Fibroblast of skin of left biceps (primary cell): ENCODE measurements at regions not wholly inside any gene's neighbourhood (a gene's known extent, or its start where the extent isn't known, plus 50 kb on each side); places are given as distances from the start of the nearest gene placed in this dataset.
"Not testable (repeated sequence)": the region's sequence is repeated elsewhere in the genome, so short reads cannot be mapped to it uniquely, and the experiment has no call there.

Experiments used
- DNase-seq, 2 experiments: peaks; one replicate each; pipeline ENCODE4 v3.0.0-alpha.2; 2013; ENCODE audit warnings: low read depth in 2 of 2

- DNase-seq = no peak
Measured at GRCh38 chr1:115453666-115454065, 115.6 kb upstream of the NGF start.

- no peak for DNase-seq
Measured at GRCh38 chr1:115452600-115453329, 114.7 kb upstream of the NGF start.

GRCh38 chr1:115450501-115451040 is 112.5 kb upstream of the NGF start:
- DNase-seq = no peak

GRCh38 chr1:115448282-115449044 is 110.4 kb upstream of the NGF start:
- DNase-seq = no peak

DNA sequence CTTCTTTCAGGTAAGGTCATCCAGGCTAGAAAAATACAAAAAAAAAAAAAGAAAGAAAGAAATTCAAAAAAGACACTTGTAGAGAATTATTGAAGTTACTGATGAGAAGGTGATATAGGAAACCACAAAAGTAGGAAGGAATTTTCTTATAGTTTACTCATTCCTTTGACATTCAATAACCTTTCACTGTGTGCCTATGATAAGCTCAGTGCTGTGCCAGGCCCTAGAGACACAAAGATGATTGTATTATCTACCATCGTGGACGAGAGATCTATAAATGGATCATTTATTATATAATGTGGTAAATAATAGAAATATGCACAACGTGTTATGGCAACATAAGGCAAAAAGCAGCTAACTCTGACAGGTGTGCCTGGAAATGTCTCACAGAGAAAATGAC is 109.6 kb upstream of the NGF start:
- no peak for DNase-seq

- no peak for DNase-seq
Measured at GRCh38 chr1:115445090-115445489, 107.0 kb upstream of the NGF start.

- DNase-seq = peak in 1 of 2 experiments; percentile 30
Measured at GRCh38 chr1:115440733-115441132, 102.7 kb upstream of the NGF start.

DNA sequence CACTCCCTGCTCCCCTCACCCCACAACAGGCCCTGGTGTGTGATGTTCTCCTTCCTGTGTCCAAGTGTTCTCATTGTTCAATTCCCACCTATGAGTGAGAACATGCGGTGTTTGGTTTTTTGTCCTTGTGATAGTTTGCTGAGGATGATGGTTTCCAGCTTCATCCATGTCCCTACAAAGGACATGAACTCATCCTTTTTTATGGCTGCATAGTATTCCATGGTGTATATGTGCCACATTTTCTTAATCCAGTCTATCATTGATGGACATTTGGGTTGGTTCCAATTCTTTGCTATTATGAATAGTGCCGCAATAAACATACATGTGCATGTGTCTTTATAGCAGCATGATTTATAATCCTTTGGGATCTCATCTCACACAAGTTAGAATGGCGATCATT is 101.5 kb upstream of the NGF start:
- DNase-seq = not testable (repeated sequence)

- DNase-seq = no peak
Measured at GRCh38 chr1:115437196-115437595, 99.1 kb upstream of the NGF start.

DNA sequence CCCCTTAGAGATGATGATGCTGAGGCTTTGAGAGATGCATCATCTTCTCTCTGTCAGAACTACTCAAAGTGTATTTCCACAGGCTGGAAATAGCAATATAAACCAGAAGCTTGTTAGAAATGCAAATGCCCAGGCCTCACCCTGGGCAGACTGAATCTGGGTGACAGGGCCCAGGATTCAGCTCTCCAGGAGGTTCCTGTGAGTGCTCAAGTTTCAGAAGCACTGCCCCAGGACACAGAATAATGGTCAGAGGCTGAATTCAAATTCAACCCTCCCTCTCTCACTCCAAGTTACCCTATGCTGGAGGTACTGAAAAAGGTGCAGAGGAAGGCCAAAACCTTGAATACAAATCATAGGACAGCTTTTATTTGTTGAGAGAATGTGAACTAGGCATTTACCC is 98.5 kb upstream of the NGF start:
- DNase-seq = no peak

GRCh38 chr1:115433483-115433882 is 95.4 kb upstream of the NGF start:
- no peak for DNase-seq

DNA sequence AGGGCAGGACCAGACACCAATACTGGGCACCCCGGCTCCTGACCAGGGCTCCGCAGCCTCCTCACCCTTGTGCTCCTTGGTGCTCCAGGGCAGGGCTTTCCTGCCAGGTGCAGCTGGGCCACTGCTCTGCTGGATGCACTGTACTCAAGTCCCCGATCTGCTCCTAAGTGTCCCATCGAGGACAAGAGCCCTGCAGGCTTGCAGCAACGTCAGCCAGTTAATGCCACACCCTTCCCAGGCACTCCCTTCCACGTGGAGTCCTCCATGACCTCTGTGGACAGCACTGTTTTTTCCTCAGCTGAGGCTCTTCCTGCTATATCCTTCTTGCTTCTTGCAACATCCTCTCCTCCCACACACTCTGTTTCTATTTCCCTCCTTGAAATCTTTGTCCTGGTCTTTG is 94.0 kb upstream of the NGF start:
- DNase-seq = no peak

- DNase-seq = peak; percentile 66 to 83
Measured at GRCh38 chr1:115430441-115431158, 92.6 kb upstream of the NGF start.

- no peak for DNase-seq
Measured at GRCh38 chr1:115429884-115430283, 91.8 kb upstream of the NGF start.

DNA sequence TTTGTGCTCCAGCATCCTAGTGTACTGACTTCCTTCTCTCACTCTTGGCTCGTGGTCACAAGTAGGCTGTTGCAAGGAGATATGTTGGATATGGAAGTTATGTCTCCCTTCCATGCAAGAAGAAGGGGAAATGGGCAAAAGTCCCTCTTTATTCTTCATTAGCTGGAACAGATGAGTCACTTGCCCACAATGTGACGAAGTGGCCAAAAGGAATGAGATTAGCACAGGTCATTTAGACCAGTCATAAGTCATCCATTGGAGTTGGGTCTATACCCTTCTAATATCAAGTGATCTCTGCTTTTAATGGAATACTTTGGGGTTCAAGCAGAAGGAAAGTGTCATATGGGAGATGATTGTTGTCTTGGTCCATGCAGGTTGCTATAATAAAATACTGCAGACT is 91.2 kb upstream of the NGF start:
- DNase-seq = peak in 1 of 2 experiments; percentile 41

DNA sequence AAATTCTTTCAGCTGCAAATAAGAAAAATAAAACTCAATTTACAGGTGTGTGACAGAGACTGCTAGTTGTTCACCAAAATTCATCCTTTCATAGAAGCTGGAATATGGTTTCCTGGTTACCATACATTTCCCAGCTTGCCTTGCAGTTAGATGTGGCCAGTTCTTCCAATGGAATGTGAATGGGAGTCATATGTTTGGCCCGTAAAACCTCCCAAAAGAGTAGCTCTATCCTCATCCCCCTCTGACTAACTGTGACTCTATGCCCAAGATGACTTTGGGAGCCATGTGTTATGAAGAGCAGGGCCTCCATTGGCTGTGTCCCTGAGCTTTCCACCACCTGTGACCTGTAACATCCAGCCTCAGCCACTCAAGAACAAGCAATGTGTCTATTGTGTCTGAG is 90.6 kb upstream of the NGF start:
- DNase-seq = no peak

DNA sequence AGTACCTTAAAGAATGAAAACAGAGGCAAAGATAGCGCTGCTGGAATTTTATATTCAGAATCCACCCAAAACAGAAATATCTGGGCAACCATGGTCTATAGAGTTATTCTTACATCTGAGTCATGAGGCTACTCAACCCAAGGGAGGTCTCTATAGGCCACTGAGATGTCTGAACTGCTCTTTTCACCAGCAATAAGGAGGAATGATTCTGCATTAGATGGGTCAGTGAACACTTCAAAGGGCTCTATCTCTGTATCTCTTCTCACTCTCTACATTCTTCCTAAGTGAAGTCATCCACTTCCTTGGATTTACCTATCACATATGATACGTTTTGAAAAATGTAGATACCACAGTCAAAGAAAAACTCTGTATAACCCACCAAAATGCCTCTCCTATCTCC is 90.2 kb upstream of the NGF start:
- DNase-seq = no peak

- DNase-seq = no peak
Measured at GRCh38 chr1:115426956-115427355, 88.9 kb upstream of the NGF start.

GRCh38 chr1:115426231-115426771 is 88.3 kb upstream of the NGF start:
- peak; percentile 79 to 83 for DNase-seq

DNA sequence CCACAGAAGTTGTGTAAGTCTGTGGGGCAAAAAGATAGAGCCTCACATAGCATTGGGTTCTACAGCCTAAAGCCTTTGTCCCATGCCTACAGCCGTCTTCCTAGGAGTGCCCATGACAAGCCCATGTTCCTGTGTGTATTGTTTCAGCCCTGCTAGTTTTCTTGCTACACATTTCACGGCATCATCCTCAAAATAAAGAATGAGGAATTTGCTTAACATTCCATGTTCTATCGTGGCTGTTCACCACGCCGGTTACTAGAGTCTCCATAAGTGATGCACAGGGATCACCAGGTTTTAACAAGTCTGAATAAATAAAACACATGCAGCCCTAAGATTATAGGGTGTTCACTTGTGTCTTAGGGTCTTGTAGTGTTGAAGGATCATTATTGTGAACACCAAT is 87.4 kb upstream of the NGF start:
- DNase-seq = no peak

DNA sequence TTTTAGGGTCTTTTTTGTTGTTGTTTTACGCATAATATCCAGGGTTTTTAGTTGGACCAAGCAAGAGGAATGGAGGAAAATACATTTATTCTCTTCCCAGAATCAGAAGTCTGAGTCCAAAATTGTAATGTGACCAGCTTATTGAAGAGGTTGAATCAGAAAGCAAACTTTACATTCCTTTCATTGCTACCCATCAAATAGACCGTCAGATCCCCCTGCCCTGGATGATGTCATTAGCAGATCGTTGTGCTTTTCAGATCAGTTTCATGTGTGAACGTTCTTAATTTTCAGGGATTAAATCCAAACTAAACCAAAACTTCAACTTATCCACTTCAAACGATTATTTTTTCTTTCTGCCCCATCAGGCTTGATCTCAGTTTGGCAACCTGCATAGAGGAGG is 85.7 kb upstream of the NGF start:
- DNase-seq = peak in 1 of 2 experiments; percentile 26

DNA sequence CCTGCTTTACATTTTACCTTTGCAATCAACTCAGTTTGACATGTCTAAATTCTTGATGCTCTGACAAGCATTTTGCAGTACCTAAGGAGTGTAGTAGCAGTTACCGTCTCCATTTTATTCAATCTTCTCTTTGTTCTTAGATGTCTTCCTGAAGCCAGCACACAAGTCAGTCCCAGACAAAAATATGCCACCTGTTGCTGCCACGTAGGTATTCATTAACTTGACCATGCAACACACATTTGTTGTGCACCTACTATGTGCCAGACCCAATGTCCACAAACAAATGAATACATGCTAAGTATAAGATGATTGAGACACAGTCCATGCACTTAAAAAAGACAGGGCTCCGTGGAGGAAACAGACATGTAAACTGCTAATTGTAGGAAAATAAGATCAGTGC is 81.5 kb upstream of the NGF start:
- DNase-seq = no peak
